Esophagus squamous epithelium (tissue), 4 donors: ENCODE measurements at regions not wholly inside any gene's neighbourhood (a gene's known extent, or its start where the extent isn't known, plus 50 kb on each side); places are given as distances from the start of the nearest gene placed in this dataset.

Source experiments
- POLR2A ChIP-seq, 4 donors: fragments of 450-650 bp; IDR thresholded peaks; one replicate each; pipeline ENCODE4 v1.6.1; 2017; ENCODE audit warnings: antibody characterized with exemption in 4 of 4, mild to moderate bottlenecking in 4 of 4, moderate library complexity in 3 of 4
- TF ChIP-seq, protein P1 (sequence below), 6 experiments: fragments of 450-650 bp in 4 of 6; fragments of 200-600 bp in 2 of 6; sonication (generic) in 2 of 6; IDR thresholded peaks; one replicate each; pipeline ENCODE4 v1.5.1; 2016 to 2019; ENCODE audit warnings: antibody characterized with exemption in 6 of 6, mild to moderate bottlenecking in 4 of 6, moderate library complexity in 4 of 6

DNA sequence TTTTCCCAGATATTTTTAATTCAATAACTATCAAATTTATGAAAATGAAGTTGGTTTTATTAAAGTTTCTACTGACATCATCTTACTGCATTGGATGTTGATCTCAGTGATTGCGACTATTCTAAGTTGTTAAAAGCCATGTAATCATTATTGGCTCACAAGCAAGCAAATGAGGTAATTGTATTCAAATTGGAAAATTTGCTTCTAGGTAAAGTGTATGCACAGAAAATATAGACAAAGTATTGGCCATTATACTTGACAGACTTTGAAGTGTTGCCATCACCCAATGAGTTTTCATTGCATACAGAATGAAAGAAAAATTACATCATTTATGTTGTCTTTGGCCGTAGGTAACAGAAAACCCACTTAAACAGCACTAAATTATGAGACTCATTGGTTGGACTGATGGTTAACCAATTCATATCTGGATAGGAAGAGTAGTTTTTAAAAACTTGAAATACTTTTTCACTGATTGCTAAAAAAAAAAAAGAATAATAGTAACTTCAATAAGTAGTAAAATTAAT is 299.2 kb downstream of the USP25 start:
- TF ChIP-seq, protein P1, sequence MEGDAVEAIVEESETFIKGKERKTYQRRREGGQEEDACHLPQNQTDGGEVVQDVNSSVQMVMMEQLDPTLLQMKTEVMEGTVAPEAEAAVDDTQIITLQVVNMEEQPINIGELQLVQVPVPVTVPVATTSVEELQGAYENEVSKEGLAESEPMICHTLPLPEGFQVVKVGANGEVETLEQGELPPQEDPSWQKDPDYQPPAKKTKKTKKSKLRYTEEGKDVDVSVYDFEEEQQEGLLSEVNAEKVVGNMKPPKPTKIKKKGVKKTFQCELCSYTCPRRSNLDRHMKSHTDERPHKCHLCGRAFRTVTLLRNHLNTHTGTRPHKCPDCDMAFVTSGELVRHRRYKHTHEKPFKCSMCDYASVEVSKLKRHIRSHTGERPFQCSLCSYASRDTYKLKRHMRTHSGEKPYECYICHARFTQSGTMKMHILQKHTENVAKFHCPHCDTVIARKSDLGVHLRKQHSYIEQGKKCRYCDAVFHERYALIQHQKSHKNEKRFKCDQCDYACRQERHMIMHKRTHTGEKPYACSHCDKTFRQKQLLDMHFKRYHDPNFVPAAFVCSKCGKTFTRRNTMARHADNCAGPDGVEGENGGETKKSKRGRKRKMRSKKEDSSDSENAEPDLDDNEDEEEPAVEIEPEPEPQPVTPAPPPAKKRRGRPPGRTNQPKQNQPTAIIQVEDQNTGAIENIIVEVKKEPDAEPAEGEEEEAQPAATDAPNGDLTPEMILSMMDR (IDR thresholded peaks at IDR 0.05): no peak
- no peak for TF ChIP-seq POLR2A (IDR thresholded peaks at IDR 0.05)
